K562 (cell line): ENCODE measurements at regions not wholly inside any gene's neighbourhood (a gene's known extent, or its start where the extent isn't known, plus 50 kb on each side); places are given as distances from the start of the nearest gene placed in this dataset.

ENCODE experiments used
- ATAC-seq: fragments of 200-7000 bp; cut with Tn5 transposase; 3 replicates; pipeline ENCODE4 v1.9.1; 2020; ENCODE audit warnings: moderate library complexity
- BruUV-seq: library from RNA; stranded (reverse); fragments of 400-500 nt; replicated peaks from 2 replicates; lab custom pipeline; 2021; lab: Mats Ljungman, UMichigan
- CTCF ChIA-PET: fragments of 300-600 bp; formaldehyde crosslinking; extraction: SDS; loops from one replicate; lab custom pipeline; 2021; ENCODE audit warnings: low intra/inter-chr PET ratio; lab: Yijun Ruan, JAX
- POLR2A ChIA-PET: fragments of 300-600, 350-650 bp; sonication (Branson Sonifier 250); formaldehyde crosslinking; extraction: SDS; loops from one replicate; lab custom pipeline; 2021; ENCODE audit warnings: antibody characterized with exemption, inconsistent platforms; lab: Yijun Ruan, JAX
- DNase-seq, 4 experiments: peaks; one replicate each; pipeline versions ENCODE4 v3.0.0 to v3.0.0-alpha.2; 2011 to 2018; ENCODE audit warnings: low spot score in 3 of 4, mixed read lengths in 3 of 4; ENCODE audit errors: extremely low read depth in 1 of 4
- FAIRE-seq: peaks from 2 replicates; lab custom pipeline; 2011; peaks lifted over from hg19 to GRCh38; lab: Jason Lieb, UNC
- H2AFZ ChIP-seq: 2 replicates; pipeline ENCODE4 v1.6.0; 2011; ENCODE audit warnings: low read depth, low read length, control low read depth, inconsistent platforms
- H3K27ac ChIP-seq: fragments of 200-600 bp; 3 replicates; pipeline ENCODE4 v1.8.0; 2011; ENCODE audit warnings: low read depth, mild to moderate bottlenecking, control low read depth, inconsistent platforms, low read length, moderate library complexity, mixed read lengths; ENCODE audit errors: extremely low read depth
- H3K27me3 ChIP-seq, 2 experiments: fragments of 300-600 bp in 1 of 2; 2 replicates in 1 of 2; 3 replicates in 1 of 2; pipeline versions ENCODE4 v1.6.0 to v1.8.0; 2011; ENCODE audit warnings: inconsistent platforms in 2 of 2, low read length in 2 of 2, mild to moderate bottlenecking in 1 of 2, mixed read lengths in 1 of 2, moderate library complexity in 1 of 2; ENCODE audit not compliant: control insufficient read depth in 2 of 2, insufficient read depth in 2 of 2
- H3K36me3 ChIP-seq: fragments of 300-600 bp; 3 replicates; pipeline ENCODE4 v1.8.0; 2011; ENCODE audit warnings: mild to moderate bottlenecking, low read length, inconsistent platforms; ENCODE audit not compliant: control insufficient read depth, insufficient read depth
- H3K4me1 ChIP-seq, 2 experiments: fragments of 200-600 bp in 1 of 2; replicated peaks in 1 of 2; 2 replicates in 1 of 2; 3 replicates in 1 of 2; pipeline versions ENCODE4 v1.5.1 to v1.8.0; 2011; ENCODE audit warnings: inconsistent platforms in 2 of 2, low read length in 2 of 2, mild to moderate bottlenecking in 1 of 2, mixed read lengths in 1 of 2, moderate library complexity in 1 of 2; ENCODE audit not compliant: control insufficient read depth in 2 of 2, insufficient read depth in 2 of 2
- H3K4me2 ChIP-seq: 2 replicates; pipeline ENCODE4 v1.6.1; 2011; ENCODE audit warnings: low read length, control low read depth, inconsistent platforms, mixed read lengths; ENCODE audit not compliant: insufficient read depth
- H3K4me3 ChIP-seq: fragments of 200-600 bp; sonication (generic), shearing (Covaris generic); 2 replicates; pipeline ENCODE4 v1.5.1; 2016; ENCODE audit warnings: control low read depth, inconsistent platforms
- H3K79me2 ChIP-seq: fragments of 200-600 bp; 3 replicates; pipeline ENCODE4 v1.8.0; 2011; ENCODE audit warnings: low read length, inconsistent platforms; ENCODE audit not compliant: control insufficient read depth, insufficient read depth
- H3K9ac ChIP-seq, 2 experiments: 2 replicates each; pipeline versions ENCODE4 v1.6.0 to v1.6.1; 2011; ENCODE audit warnings: low read depth in 2 of 2, low read length in 2 of 2, control low read depth in 1 of 2, inconsistent platforms in 1 of 2, mild to moderate bottlenecking in 1 of 2, mixed read lengths in 1 of 2; ENCODE audit not compliant: insufficient read depth in 1 of 2
- H3K9me1 ChIP-seq: one replicate; pipeline ENCODE4 v1.6.0; 2011; ENCODE audit warnings: inconsistent platforms, mild to moderate bottlenecking, low read length, moderate library complexity; ENCODE audit not compliant: control insufficient read depth, insufficient read depth
- H3K9me3 ChIP-seq: replicated peaks from 2 replicates; pipeline ENCODE4 v1.5.1; 2011; ENCODE audit warnings: low read depth, low read length, inconsistent platforms; ENCODE audit not compliant: control insufficient read depth, insufficient read depth
- H4K20me1 ChIP-seq: replicated peaks from 2 replicates; pipeline ENCODE4 v1.6.1; 2011; ENCODE audit warnings: low read length, inconsistent platforms, mixed read lengths; ENCODE audit not compliant: control insufficient read depth, insufficient read depth
- ARID3B ChIP-seq: fragments of 250-450 bp; sonication (Bioruptor Pico); IDR thresholded peaks from 2 replicates; pipeline ENCODE4 v1.4.0; 2020; ENCODE audit warnings: borderline replicate concordance
- CEBPG ChIP-seq, 3 experiments: fragments of 200-800 bp in 1 of 3; sonication (Bioruptor generic) in 1 of 3; sonication (generic) in 1 of 3; formaldehyde crosslinking in 1 of 3; IDR thresholded peaks in 2 of 3; conservative IDR thresholded peaks in 1 of 3; 2 replicates each; pipeline versions ENCODE4 v1.6.1 to v1.8.0; 2016 to 2022; ENCODE audit warnings: missing compliant biosample characterization in 2 of 3, missing genetic modification characterization in 2 of 3, mild to moderate bottlenecking in 1 of 3, missing genetic modification reagents in 1 of 3
- ELF4 ChIP-seq: fragments of 450-650 bp; formaldehyde crosslinking; IDR thresholded peaks from 2 replicates; pipeline ENCODE4 v1.4.0; 2022; ENCODE audit warnings: missing genetic modification characterization
- EWSR1 ChIP-seq: fragments of 450-650 bp; IDR thresholded peaks from 2 replicates; pipeline ENCODE4 v1.6.1; 2018; ENCODE audit warnings: borderline replicate concordance, mild to moderate bottlenecking, low read depth, moderate library complexity; ENCODE audit not compliant: partially characterized antibody
- FOXA3 ChIP-seq, 2 experiments: fragments of 450-650 bp in 1 of 2; sonication (generic) in 1 of 2; formaldehyde crosslinking; IDR thresholded peaks in 1 of 2; conservative IDR thresholded peaks in 1 of 2; 2 replicates each; pipeline versions ENCODE4 v1.4.0 to v1.8.0; 2020 to 2022; ENCODE audit warnings: mild to moderate bottlenecking in 2 of 2, missing genetic modification reagents in 1 of 2
- SIN3A ChIP-seq, 2 experiments: fragments of 150-350 bp in 1 of 2; IDR thresholded peaks; 2 replicates each; pipeline ENCODE4 v1.6.1; 2011 to 2016; ENCODE audit warnings: borderline replicate concordance in 2 of 2, low read depth in 2 of 2, low read length in 2 of 2, mild to moderate bottlenecking in 2 of 2, moderate library complexity in 2 of 2; ENCODE audit not compliant: control insufficient read depth in 1 of 2
- TCF7L2 ChIP-seq: fragments of 150-350 bp; IDR thresholded peaks from 2 replicates; pipeline ENCODE4 v1.6.1; 2016; ENCODE audit warnings: low read depth, mild to moderate bottlenecking, low read length, moderate library complexity
- TGIF2 ChIP-seq: sonication (generic); formaldehyde crosslinking; IDR thresholded peaks from 2 replicates; pipeline ENCODE4 v1.8.1; 2022; ENCODE audit warnings: mild to moderate bottlenecking, missing genetic modification reagents, moderate library complexity
- ZKSCAN8 ChIP-seq: fragments of 200-800 bp; sonication (Bioruptor generic); IDR thresholded peaks from 2 replicates; pipeline ENCODE4 v1.6.1; 2016; ENCODE audit warnings: missing genetic modification characterization, missing compliant biosample characterization
- ZNF134 ChIP-seq: fragments of 250-450 bp; sonication (Bioruptor Pico); conservative IDR thresholded peaks from 2 replicates; pipeline ENCODE4 v1.4.0; 2020
- ZNF507 ChIP-seq: conservative IDR thresholded peaks from 2 replicates; pipeline ENCODE4 v1.6.1; 2017; ENCODE audit warnings: missing genetic modification characterization, missing compliant biosample characterization
- WGBS: fragments of 100-300 bp; shearing (Covaris generic); methylation state at CpG from one replicate; pipeline ENCODE4 v1.1.6; 2016; ENCODE audit warnings: low coverage, mixed read lengths; ENCODE audit not compliant: insufficient coverage; ENCODE audit errors: missing lambda C conversion rate; 5-methylcytosine and 5-hydroxymethylcytosine counted together
- in situ Hi-C: fragments of 300-500 bp; cut with MboI; formaldehyde crosslinking; loops from 4 replicates; pipeline ENCODE4 v1.15.0; 2018; ENCODE audit warnings: inconsistent platforms, mixed read lengths
- intact Hi-C: fragments of 100-400 bp; cut with micrococcal nuclease; formaldehyde crosslinking; loops from 2 replicates; pipeline ENCODE4 v1.14.2; 2022

- no peaks in the 10 kb centered on the region for H3K9me3 ChIP-seq
- H3K4me1 ChIP-seq, result no peaks in the 10 kb centered on the region
- H3K9ac ChIP-seq, result no peak overlapping the region
- no peaks in the 10 kb centered on the region for H3K36me3 ChIP-seq
- no peak overlapping the region for H3K4me3 ChIP-seq
- intact Hi-C loops (no loop called here), in situ Hi-C loops (no loop called here)
- H4K20me1 ChIP-seq, result no peaks in the 10 kb centered on the region
- POLR2A ChIA-PET, result no interaction called here
- WGBS, result 7% methylated on average over 2 of the region's 2 CpGs
- CTCF ChIA-PET, result no interaction called here
- H2AFZ ChIP-seq, result no peak overlapping the region
- H3K79me2 ChIP-seq, result no peaks in the 10 kb centered on the region
- no peak for TF ChIP-seq ZKSCAN8 (CRISPR knock-in tag)
- TF ChIP-seq EWSR1, result no peak
- no peak for TF ChIP-seq ZNF507 (tag)
- TF ChIP-seq TCF7L2, result no peak
- TF ChIP-seq ARID3B (CRISPR knock-in tag), result no peak
- TF ChIP-seq FOXA3 (CRISPR knock-in tag; conservative IDR thresholded peaks at IDR 0.05 in 1 of 2, IDR thresholded peaks at IDR 0.05 in 1 of 2), result no peak
- no peak for TF ChIP-seq CEBPG (CRISPR knock-in tag; IDR thresholded peaks at IDR 0.05)
- no peak for TF ChIP-seq CEBPG (tag; conservative IDR thresholded peaks at IDR 0.05 in 1 of 2, IDR thresholded peaks at IDR 0.05 in 1 of 2)
- TF ChIP-seq SIN3A (IDR thresholded peaks at IDR 0.05; ENCODE audit: borderline replicate concordance in 2 of 2, control insufficient read depth in 1 of 2, low read depth in 2 of 2, low read length in 2 of 2), result no peak
- TF ChIP-seq ELF4 (CRISPR knock-in tag), result no peak
- no peak for TF ChIP-seq TGIF2 (CRISPR knock-in tag)
- TF ChIP-seq ZNF134 (CRISPR knock-in tag), result no peak
- TF ChIP-seq, all 486 proteins: peak for 0
- DNase-seq (no peak), ATAC-seq (no peak), FAIRE-seq (no peak)
- Histone ChIP-seq H3K4me2 (no peak overlapping the region), H3K9me1 (no peaks in the 10 kb centered on the region), H3K27ac (no peak overlapping the region), H3K27me3 (no peaks in the 10 kb centered on the region)
- no TSS peak for BruUV-seq
Measured at GRCh38 chr3:104150724-104151123, 1216.0 kb upstream of the ALCAM start.
